ENCODE measurements at regions not wholly inside any gene's neighbourhood (a gene's known extent, or its start where the extent isn't known, plus 50 kb on each side); places are given as distances from the start of the nearest gene placed in this dataset.

DNA sequence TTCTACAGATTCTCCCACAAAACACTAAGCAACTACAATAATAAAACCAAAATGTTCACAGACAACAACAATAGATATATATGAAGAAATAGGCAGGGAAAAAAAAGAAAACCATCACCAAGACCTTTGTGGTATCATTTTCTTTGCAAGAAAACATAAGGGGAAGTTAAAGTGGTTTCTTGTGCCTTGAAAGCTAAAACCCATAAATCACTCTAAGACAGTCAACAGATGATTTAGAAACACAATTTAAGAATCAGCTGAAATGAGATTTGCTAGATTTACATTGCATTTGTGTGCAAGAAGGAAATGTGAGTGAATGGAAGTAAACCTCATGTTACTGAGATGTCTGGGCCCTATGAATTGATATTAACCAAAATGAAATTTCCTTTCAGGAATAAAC lies 1265.4 kb upstream of the GJE1 start (continued):
- TF ChIP-seq, protein P1, sequence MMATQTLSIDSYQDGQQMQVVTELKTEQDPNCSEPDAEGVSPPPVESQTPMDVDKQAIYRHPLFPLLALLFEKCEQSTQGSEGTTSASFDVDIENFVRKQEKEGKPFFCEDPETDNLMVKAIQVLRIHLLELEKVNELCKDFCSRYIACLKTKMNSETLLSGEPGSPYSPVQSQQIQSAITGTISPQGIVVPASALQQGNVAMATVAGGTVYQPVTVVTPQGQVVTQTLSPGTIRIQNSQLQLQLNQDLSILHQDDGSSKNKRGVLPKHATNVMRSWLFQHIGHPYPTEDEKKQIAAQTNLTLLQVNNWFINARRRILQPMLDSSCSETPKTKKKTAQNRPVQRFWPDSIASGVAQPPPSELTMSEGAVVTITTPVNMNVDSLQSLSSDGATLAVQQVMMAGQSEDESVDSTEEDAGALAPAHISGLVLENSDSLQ (IDR thresholded peaks at IDR 0.05), result peak; percentile 89
- TF ChIP-seq PCBP1 (IDR thresholded peaks at IDR 0.05; ENCODE audit: low read depth, low read length, poor library complexity, severe bottlenecking) (no peak), POLR2AphosphoS5 (IDR thresholded peaks at IDR 0.05; ENCODE audit: control insufficient read depth, insufficient read depth, low read depth, low read length) (no peak)

DNA sequence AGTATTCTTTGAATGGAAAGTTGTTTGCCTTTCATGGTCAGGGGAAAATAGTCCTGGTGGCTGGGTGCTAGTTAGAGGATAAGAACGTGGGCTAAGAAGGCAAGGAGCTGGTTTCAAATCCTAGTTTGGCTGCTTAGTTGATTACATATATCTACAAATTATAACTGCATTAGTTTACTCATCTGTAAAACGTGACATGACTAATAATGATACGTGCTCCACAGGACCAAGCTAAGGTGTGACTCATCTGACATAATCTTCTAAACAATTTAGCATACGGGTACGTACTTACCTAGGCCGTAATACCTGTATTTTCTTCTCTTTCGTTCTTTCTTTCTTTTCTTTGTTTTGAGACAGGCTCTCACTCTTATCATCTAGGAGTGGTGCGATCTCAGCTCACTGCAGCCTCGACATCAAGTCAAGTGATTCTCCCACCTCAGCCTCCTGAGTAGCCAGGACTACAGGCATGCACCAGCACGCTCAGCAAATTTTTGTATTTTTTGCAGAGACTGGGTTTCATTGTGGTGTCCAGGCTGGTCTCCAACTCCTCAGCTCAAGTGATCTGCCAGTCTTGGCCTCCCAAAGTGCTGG lies 1274.2 kb upstream of the GJE1 start:
- FAIRE-seq, result no peak
- Histone ChIP-seq H3K4me2 (ENCODE audit: insufficient read depth, low read length) (no peak overlapping the region), H3K27ac (ENCODE audit: extremely low read depth, low read depth, low read length) (no peak overlapping the region), H3K4me1 (replicated peaks in 1 of 2; ENCODE audit: control insufficient read depth in 2 of 2, insufficient read depth in 2 of 2, low read length in 2 of 2) (no peaks in the 10 kb centered on the region), H4K20me1 (replicated peaks; ENCODE audit: control insufficient read depth, insufficient read depth, low read length) (no peaks in the 10 kb centered on the region), H3K27me3 (ENCODE audit: control insufficient read depth in 2 of 2, insufficient read depth in 2 of 2, low read length in 2 of 2) (no peaks in the 10 kb centered on the region), H3K9me1 (ENCODE audit: control insufficient read depth, insufficient read depth, low read length) (no peaks in the 10 kb centered on the region), H3K4me3 (no peak overlapping the region), H3K36me3 (ENCODE audit: control insufficient read depth, insufficient read depth, low read length) (no peaks in the 10 kb centered on the region), H3K79me2 (ENCODE audit: control insufficient read depth, insufficient read depth, low read length) (no peaks in the 10 kb centered on the region), H3K9ac (ENCODE audit: insufficient read depth in 1 of 2, low read depth in 2 of 2, low read length in 2 of 2) (no peak overlapping the region), H3K9me3 (replicated peaks; ENCODE audit: control insufficient read depth, insufficient read depth, low read depth, low read length) (no peaks in the 10 kb centered on the region), H2AFZ (ENCODE audit: low read depth, low read length) (no peak overlapping the region)
- no peak for DNase-seq (ENCODE audit: extremely low read depth in 1 of 4, low spot score in 3 of 4)
- POLR2A ChIA-PET, result interaction anchor here (1.3 kb wide), 1 partner anchor 11 kb away, joined by 3 read pairs; no protein-coding TSS in a partner anchor
- in situ Hi-C loops (cut with MboI), result no loop called here
- CTCF ChIA-PET (ENCODE audit: low intra/inter-chr PET ratio), result no interaction called here
- peak; percentile 47; the same call in 1 of the 3 replicates for ATAC-seq
- intact Hi-C loops (cut with micrococcal nuclease), result no loop called here
- 10% methylated on average over 10 of the region's 10 CpGs for WGBS (ENCODE audit: insufficient coverage, low coverage, missing lambda C conversion rate)
- no TSS peak for BruUV-seq (replicated peaks)
- no peak for TF ChIP-seq YBX1 (IDR thresholded peaks at IDR 0.05)
- no peak for TF ChIP-seq ZNF3 (CRISPR knock-in tag; IDR thresholded peaks at IDR 0.05)
- no peak for TF ChIP-seq KDM2B (CRISPR knock-in tag; IDR thresholded peaks at IDR 0.05)
- TF ChIP-seq KDM4B (IDR thresholded peaks at IDR 0.05; ENCODE audit: borderline replicate concordance in 2 of 2, low read depth in 1 of 2), result no peak
- TF ChIP-seq SMARCA5 (IDR thresholded peaks at IDR 0.05), result no peak
- no peak for TF ChIP-seq TOE1 (IDR thresholded peaks at IDR 0.05; ENCODE audit: borderline replicate concordance)
- TF ChIP-seq TOE1 (CRISPR knock-in tag; IDR thresholded peaks at IDR 0.05; ENCODE audit: borderline replicate concordance, low read depth), result no peak
- no peak for TF ChIP-seq NFIX (CRISPR knock-in tag; IDR thresholded peaks at IDR 0.05; ENCODE audit: low read depth)
- TF ChIP-seq, protein P2, sequence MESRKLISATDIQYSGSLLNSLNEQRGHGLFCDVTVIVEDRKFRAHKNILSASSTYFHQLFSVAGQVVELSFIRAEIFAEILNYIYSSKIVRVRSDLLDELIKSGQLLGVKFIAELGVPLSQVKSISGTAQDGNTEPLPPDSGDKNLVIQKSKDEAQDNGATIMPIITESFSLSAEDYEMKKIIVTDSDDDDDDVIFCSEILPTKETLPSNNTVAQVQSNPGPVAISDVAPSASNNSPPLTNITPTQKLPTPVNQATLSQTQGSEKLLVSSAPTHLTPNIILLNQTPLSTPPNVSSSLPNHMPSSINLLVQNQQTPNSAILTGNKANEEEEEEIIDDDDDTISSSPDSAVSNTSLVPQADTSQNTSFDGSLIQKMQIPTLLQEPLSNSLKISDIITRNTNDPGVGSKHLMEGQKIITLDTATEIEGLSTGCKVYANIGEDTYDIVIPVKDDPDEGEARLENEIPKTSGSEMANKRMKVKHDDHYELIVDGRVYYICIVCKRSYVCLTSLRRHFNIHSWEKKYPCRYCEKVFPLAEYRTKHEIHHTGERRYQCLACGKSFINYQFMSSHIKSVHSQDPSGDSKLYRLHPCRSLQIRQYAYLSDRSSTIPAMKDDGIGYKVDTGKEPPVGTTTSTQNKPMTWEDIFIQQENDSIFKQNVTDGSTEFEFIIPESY (CRISPR knock-in tag; IDR thresholded peaks at IDR 0.05), result no peak
- TF ChIP-seq ARID1B (IDR thresholded peaks at IDR 0.05), result no peak
- no peak for TF ChIP-seq ZFPM2 (CRISPR knock-in tag; IDR thresholded peaks at IDR 0.05)
- TF ChIP-seq, protein P3, sequence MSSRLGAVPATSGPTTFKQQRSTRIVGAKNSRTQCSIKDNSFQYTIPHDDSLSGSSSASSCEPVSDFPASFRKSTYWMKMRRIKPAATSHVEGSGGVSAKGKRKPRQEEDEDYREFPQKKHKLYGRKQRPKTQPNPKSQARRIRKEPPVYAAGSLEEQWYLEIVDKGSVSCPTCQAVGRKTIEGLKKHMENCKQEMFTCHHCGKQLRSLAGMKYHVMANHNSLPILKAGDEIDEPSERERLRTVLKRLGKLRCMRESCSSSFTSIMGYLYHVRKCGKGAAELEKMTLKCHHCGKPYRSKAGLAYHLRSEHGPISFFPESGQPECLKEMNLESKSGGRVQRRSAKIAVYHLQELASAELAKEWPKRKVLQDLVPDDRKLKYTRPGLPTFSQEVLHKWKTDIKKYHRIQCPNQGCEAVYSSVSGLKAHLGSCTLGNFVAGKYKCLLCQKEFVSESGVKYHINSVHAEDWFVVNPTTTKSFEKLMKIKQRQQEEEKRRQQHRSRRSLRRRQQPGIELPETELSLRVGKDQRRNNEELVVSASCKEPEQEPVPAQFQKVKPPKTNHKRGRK (tag; IDR thresholded peaks at IDR 0.05), result no peak
- TF ChIP-seq, protein P4, sequence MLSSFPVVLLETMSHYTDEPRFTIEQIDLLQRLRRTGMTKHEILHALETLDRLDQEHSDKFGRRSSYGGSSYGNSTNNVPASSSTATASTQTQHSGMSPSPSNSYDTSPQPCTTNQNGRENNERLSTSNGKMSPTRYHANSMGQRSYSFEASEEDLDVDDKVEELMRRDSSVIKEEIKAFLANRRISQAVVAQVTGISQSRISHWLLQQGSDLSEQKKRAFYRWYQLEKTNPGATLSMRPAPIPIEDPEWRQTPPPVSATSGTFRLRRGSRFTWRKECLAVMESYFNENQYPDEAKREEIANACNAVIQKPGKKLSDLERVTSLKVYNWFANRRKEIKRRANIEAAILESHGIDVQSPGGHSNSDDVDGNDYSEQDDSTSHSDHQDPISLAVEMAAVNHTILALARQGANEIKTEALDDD (IDR thresholded peaks at IDR 0.05), result no peak
- TF ChIP-seq SMAD4 (CRISPR knock-in tag; conservative IDR thresholded peaks at IDR 0.05), result no peak

Measured in K562 (cell line).